WTC11 (cell line): ENCODE measurements at regions not wholly inside any gene's neighbourhood (a gene's known extent, or its start where the extent isn't known, plus 50 kb on each side); places are given as distances from the start of the nearest gene placed in this dataset.

Experiments
- AFF4 ChIP-seq: sonication (generic); formaldehyde crosslinking; IDR thresholded peaks from 2 replicates; pipeline ENCODE4 v1.8.1; 2023; ENCODE audit warnings: mild to moderate bottlenecking, missing genetic modification reagents, borderline replicate concordance
- CREB1 ChIP-seq: sonication (generic); formaldehyde crosslinking; IDR thresholded peaks from 2 replicates; pipeline ENCODE4 v1.8.0; 2023; ENCODE audit warnings: mild to moderate bottlenecking, missing genetic modification reagents
- CTCF ChIP-seq: fragments of 200-600 bp; IDR thresholded peaks from 2 replicates; pipeline ENCODE4 v1.8.0; 2022; ENCODE audit warnings: antibody characterized with exemption
- NR3C1 ChIP-seq: sonication (generic); formaldehyde crosslinking; conservative IDR thresholded peaks from 2 replicates; pipeline ENCODE4 v1.8.1; 2023; ENCODE audit warnings: low read depth, mild to moderate bottlenecking, missing genetic modification reagents
- TEAD4 ChIP-seq: sonication (generic); formaldehyde crosslinking; IDR thresholded peaks from 2 replicates; pipeline ENCODE4 v1.8.0; 2022; ENCODE audit warnings: mild to moderate bottlenecking, missing genetic modification reagents
- TP53 ChIP-seq: sonication (generic); formaldehyde crosslinking; IDR thresholded peaks from 2 replicates; pipeline ENCODE4 v1.8.1; 2023; ENCODE audit warnings: mild to moderate bottlenecking, missing genetic modification reagents
- USF1 ChIP-seq: sonication (generic); formaldehyde crosslinking; IDR thresholded peaks from 2 replicates; pipeline ENCODE4 v1.8.0; 2022; ENCODE audit warnings: mild to moderate bottlenecking, missing genetic modification reagents

GRCh38 chr3:78360849-78361248 is 1321.0 kb downstream of the ROBO2 start:
- no peak for TF ChIP-seq CTCF
- TF ChIP-seq AFF4 (CRISPR knock-in tag), result no peak
- no peak for TF ChIP-seq NR3C1
- no peak for TF ChIP-seq CREB1 (CRISPR knock-in tag)
- no peak for TF ChIP-seq TP53 (CRISPR knock-in tag)
- TF ChIP-seq USF1 (CRISPR knock-in tag), result no peak
- TF ChIP-seq TEAD4 (CRISPR knock-in tag), result no peak
